Vagina (tissue), 2 donors: ENCODE measurements at regions not wholly inside any gene's neighbourhood (a gene's known extent, or its start where the extent isn't known, plus 50 kb on each side); places are given as distances from the start of the nearest gene placed in this dataset.

Experiments used
- POLR2A ChIP-seq, 2 donors: fragments of 450-650 bp; IDR thresholded peaks; one replicate each; pipeline ENCODE4 v1.6.1; 2017; ENCODE audit warnings: antibody characterized with exemption in 2 of 2, mild to moderate bottlenecking in 2 of 2, moderate library complexity in 2 of 2
- POLR2AphosphoS5 ChIP-seq, 2 donors: sonication (generic); formaldehyde crosslinking; IDR thresholded peaks; one replicate each; pipeline ENCODE4 v1.9.0; 2017; ENCODE audit warnings: antibody characterized with exemption in 2 of 2, mild to moderate bottlenecking in 2 of 2, low read depth in 1 of 2; ENCODE audit not compliant: insufficient read depth in 1 of 2
- TF ChIP-seq, protein P1 (sequence below), 3 experiments: fragments of 450-650 bp in 2 of 3; fragments of 200-600 bp in 1 of 3; sonication (generic) in 1 of 3; IDR thresholded peaks; one replicate each; pipeline ENCODE4 v1.5.1; 2017 to 2019; ENCODE audit warnings: antibody characterized with exemption in 3 of 3, mild to moderate bottlenecking in 2 of 3, moderate library complexity in 2 of 3

DNA sequence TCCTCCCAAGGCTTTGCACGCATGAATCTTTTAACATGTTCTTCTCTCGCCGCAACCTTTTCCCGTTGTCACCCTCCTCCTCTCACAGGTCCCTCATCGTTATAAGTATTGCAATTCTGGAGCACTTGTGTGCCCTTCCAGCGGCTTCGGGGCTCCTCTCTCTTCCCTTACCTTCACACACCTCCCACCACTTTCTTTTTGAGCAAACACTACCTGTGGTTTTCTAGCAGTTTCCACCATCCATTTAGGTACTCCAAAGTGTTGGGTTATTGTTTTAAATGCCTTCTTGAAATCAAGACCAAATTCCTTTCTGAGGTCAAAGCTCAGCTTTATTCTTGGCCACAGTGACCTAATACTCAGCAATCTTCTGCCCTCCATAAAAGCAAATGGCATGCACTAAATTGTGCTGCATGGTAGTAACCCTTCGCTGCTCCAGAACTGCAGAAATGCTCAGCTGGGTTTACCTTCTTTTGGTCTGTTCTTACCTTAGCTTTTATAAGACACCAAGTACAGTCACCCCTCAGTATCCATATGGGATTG is 472.4 kb downstream of the SETD4 start:
- TF ChIP-seq, protein P1, sequence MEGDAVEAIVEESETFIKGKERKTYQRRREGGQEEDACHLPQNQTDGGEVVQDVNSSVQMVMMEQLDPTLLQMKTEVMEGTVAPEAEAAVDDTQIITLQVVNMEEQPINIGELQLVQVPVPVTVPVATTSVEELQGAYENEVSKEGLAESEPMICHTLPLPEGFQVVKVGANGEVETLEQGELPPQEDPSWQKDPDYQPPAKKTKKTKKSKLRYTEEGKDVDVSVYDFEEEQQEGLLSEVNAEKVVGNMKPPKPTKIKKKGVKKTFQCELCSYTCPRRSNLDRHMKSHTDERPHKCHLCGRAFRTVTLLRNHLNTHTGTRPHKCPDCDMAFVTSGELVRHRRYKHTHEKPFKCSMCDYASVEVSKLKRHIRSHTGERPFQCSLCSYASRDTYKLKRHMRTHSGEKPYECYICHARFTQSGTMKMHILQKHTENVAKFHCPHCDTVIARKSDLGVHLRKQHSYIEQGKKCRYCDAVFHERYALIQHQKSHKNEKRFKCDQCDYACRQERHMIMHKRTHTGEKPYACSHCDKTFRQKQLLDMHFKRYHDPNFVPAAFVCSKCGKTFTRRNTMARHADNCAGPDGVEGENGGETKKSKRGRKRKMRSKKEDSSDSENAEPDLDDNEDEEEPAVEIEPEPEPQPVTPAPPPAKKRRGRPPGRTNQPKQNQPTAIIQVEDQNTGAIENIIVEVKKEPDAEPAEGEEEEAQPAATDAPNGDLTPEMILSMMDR (IDR thresholded peaks at IDR 0.05) = no peak
- TF ChIP-seq POLR2A (IDR thresholded peaks at IDR 0.05) (no peak), POLR2AphosphoS5 (IDR thresholded peaks at IDR 0.05; ENCODE audit: insufficient read depth in 1 of 2, low read depth in 1 of 2) (no peak)
